ENCODE measurements at regions not wholly inside any gene's neighbourhood (a gene's known extent, or its start where the extent isn't known, plus 50 kb on each side); places are given as distances from the start of the nearest gene placed in this dataset.

GRCh38 chr10:90557385-90557784 lies 300.5 kb downstream of the HTR7 start:
- TF ChIP-seq CTCF (IDR thresholded peaks at IDR 0.05) (no peak), POLR2A (IDR thresholded peaks at IDR 0.05) (no peak), POLR2AphosphoS5 (IDR thresholded peaks at IDR 0.05) (no peak)
